Activated B cell treated with CpG ODN at 0.5 μM for 24 hours (primary cell): ENCODE measurements at regions not wholly inside any gene's neighbourhood (a gene's known extent, or its start where the extent isn't known, plus 50 kb on each side); places are given as distances from the start of the nearest gene placed in this dataset.

ENCODE experiments used
- ATAC-seq: fragments of 200-7000 bp; cut with Tn5 transposase; one replicate; pipeline ENCODE4 v1.10.0; 2021; ENCODE audit warnings: low read depth, mild to moderate bottlenecking, moderate library complexity
- CTCF ChIA-PET: fragments of 350-600 bp; sonication (Branson Sonifier 250); formaldehyde crosslinking; loops from one replicate; lab custom pipeline; 2021; ENCODE audit warnings: antibody characterized with exemption; lab: Charles Lee
- POLR2A ChIA-PET: fragments of 350-600 bp; sonication (Branson Sonifier 250); formaldehyde crosslinking; loops from one replicate; lab custom pipeline; 2021; ENCODE audit warnings: antibody characterized with exemption; lab: Charles Lee
- DNase-seq: peaks from one replicate; pipeline ENCODE4 v3.0.0; 2022
- H3K27ac Mint-ChIP-seq: one replicate; pipeline ENCODE4 v1.8.0; 2020; ENCODE audit warnings: mixed read lengths
- H3K27me3 Mint-ChIP-seq: one replicate; pipeline ENCODE4 v1.8.0; 2021; ENCODE audit warnings: mixed read lengths
- H3K36me3 Mint-ChIP-seq: one replicate; pipeline ENCODE4 v1.8.0; 2021; ENCODE audit warnings: low read depth, mixed read lengths
- H3K4me1 Mint-ChIP-seq: one replicate; pipeline ENCODE4 v1.8.0; 2021; ENCODE audit warnings: mixed read lengths
- H3K4me3 Mint-ChIP-seq: one replicate; pipeline ENCODE4 v1.8.0; 2020; ENCODE audit warnings: mild to moderate bottlenecking, mixed read lengths
- H3K9me3 Mint-ChIP-seq: one replicate; pipeline ENCODE4 v1.8.0; 2020; ENCODE audit warnings: mixed read lengths
- intact Hi-C: fragments of 100-400 bp; cut with micrococcal nuclease; formaldehyde crosslinking; loops from one replicate; pipeline ENCODE4 v1.15.1; 2024
- TF ChIP-seq, protein P1 (sequence below): fragments of 200-600 bp; IDR thresholded peaks from one replicate; pipeline ENCODE4 v1.8.0; 2022; ENCODE audit warnings: antibody characterized with exemption, mild to moderate bottlenecking

DNA sequence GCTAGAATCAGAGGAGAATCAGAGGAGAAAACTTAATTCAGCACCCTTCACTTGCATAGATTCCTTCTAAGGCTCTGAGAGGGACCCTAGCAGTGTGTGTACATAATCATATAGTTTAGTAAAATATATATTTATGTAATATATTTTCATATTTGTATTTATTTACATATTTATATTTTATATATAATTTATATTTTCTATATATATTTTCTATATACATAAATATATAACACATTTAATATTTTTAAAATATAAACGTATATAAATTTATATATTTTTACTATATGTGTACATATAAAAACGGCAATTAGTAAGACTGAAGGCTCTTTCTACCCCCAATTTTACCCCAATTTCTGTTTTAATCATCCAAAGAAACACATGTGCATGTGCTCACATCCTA is 80.3 kb downstream of the NXPE2 start:
- no peak overlapping the region for H3K27ac Mint-ChIP-seq

DNA sequence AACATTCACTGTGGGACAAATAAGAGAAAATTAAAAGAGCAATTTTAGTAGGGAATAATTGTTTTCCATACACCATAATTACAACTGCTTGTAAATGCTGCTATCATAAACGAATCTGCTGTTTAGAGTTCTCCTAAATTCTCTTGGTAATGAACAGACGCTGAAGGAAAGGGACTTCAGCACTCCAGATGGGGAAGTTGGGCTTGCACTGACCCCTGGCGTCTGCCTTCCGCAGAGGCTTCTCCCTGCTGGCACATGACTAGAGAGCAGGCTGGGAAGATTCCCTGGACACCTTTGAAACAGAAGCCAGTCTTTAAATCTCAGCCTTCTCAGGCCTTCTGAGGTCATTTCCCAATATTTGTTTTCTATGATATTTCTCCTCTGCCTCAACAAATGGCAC is 84.1 kb downstream of the NXPE2 start:
- CTCF ChIA-PET = no interaction called here
- ATAC-seq (no peak), DNase-seq (no peak)
- intact Hi-C loops = loop anchor here (1.0 to 2.0 kb wide), 2 partner anchors 414 to 422 kb away; no protein-coding TSS in a partner anchor
- Mint-ChIP-seq H3K4me3 (no peak overlapping the region), H3K9me3 (no peaks in the 10 kb centered on the region), H3K27me3 (no peaks in the 10 kb centered on the region), H3K4me1 (no peaks in the 10 kb centered on the region), H3K36me3 (no peaks in the 10 kb centered on the region), H3K27ac (no peak overlapping the region)
- POLR2A ChIA-PET = no interaction called here
- TF ChIP-seq, protein P1, sequence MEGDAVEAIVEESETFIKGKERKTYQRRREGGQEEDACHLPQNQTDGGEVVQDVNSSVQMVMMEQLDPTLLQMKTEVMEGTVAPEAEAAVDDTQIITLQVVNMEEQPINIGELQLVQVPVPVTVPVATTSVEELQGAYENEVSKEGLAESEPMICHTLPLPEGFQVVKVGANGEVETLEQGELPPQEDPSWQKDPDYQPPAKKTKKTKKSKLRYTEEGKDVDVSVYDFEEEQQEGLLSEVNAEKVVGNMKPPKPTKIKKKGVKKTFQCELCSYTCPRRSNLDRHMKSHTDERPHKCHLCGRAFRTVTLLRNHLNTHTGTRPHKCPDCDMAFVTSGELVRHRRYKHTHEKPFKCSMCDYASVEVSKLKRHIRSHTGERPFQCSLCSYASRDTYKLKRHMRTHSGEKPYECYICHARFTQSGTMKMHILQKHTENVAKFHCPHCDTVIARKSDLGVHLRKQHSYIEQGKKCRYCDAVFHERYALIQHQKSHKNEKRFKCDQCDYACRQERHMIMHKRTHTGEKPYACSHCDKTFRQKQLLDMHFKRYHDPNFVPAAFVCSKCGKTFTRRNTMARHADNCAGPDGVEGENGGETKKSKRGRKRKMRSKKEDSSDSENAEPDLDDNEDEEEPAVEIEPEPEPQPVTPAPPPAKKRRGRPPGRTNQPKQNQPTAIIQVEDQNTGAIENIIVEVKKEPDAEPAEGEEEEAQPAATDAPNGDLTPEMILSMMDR = no peak

More for the DNA sequence above, 80.3 kb downstream of the NXPE2 start:
- DNase-seq (no peak), ATAC-seq (no peak)
- CTCF ChIA-PET = no interaction called here
- Mint-ChIP-seq H3K27me3 (no peaks in the 10 kb centered on the region), H3K9me3 (no peaks in the 10 kb centered on the region), H3K36me3 (no peaks in the 10 kb centered on the region), H3K4me1 (no peaks in the 10 kb centered on the region), H3K4me3 (no peak overlapping the region)
- intact Hi-C loops = no loop called here
- POLR2A ChIA-PET = no interaction called here
- TF ChIP-seq, protein P1 = no peak

DNA sequence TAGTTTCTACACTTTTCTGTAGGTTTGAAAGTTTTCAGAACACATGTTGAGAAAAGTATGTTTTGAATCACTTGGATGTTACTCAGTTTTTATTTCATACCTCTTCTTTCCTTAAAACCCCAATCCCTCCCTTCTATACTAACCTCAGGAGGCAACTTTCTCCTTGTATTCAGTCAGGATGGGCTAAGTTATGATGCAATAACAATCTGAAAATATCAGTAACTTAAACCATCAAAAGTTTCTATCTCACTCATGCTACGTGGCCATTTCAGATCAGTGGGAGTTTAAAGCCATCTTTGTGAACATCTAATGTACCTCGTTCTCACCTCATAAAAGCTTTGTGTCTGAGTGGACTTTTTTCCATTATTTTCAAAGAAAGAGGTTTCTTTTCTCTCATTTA is 86.2 kb downstream of the NXPE2 start:
- Mint-ChIP-seq H3K9me3 (no peaks in the 10 kb centered on the region), H3K27ac (no peak overlapping the region), H3K4me1 (no peaks in the 10 kb centered on the region), H3K27me3 (peaks cover 3% of the 10 kb centered on the region), H3K4me3 (no peak overlapping the region), H3K36me3 (no peaks in the 10 kb centered on the region)
- ChIA-PET POLR2A (no interaction called here), CTCF (interaction anchor here (0.9 kb wide), 1 partner anchor 9 kb away, joined by 4 read pairs; no protein-coding TSS in a partner anchor)
- intact Hi-C loops = no loop called here
- DNase-seq = no peak
- TF ChIP-seq, protein P1 = no peak
- no peak for ATAC-seq

DNA sequence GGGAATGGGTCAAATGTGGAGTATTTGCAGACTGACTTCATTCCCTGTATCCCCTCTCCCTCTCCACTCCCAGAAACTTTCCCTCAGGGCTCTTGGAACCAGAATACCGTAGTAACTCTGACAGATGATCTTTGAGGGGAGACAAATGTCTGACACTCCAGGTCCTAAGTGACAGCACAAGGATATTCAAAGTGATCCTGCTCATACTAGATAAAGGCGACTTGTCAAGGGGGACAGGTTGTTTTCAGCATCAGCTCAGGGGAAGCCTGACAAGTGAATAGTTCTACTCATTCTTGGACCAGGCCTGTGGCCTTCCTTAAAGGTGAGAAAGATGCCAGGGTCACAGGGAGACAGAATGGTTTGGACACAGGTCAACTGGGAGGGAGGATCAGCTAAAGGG is 92.8 kb downstream of the NXPE2 start:
- CTCF ChIA-PET = no interaction called here
- Mint-ChIP-seq H3K4me3 (no peak overlapping the region), H3K9me3 (no peaks in the 10 kb centered on the region), H3K27me3 (peaks cover 3% of the 10 kb centered on the region), H3K27ac (no peak overlapping the region), H3K36me3 (no peaks in the 10 kb centered on the region), H3K4me1 (no peaks in the 10 kb centered on the region)
- intact Hi-C loops = no loop called here
- TF ChIP-seq, protein P1 = no peak
- DNase-seq (no peak), ATAC-seq (no peak)
- POLR2A ChIA-PET = no interaction called here

DNA sequence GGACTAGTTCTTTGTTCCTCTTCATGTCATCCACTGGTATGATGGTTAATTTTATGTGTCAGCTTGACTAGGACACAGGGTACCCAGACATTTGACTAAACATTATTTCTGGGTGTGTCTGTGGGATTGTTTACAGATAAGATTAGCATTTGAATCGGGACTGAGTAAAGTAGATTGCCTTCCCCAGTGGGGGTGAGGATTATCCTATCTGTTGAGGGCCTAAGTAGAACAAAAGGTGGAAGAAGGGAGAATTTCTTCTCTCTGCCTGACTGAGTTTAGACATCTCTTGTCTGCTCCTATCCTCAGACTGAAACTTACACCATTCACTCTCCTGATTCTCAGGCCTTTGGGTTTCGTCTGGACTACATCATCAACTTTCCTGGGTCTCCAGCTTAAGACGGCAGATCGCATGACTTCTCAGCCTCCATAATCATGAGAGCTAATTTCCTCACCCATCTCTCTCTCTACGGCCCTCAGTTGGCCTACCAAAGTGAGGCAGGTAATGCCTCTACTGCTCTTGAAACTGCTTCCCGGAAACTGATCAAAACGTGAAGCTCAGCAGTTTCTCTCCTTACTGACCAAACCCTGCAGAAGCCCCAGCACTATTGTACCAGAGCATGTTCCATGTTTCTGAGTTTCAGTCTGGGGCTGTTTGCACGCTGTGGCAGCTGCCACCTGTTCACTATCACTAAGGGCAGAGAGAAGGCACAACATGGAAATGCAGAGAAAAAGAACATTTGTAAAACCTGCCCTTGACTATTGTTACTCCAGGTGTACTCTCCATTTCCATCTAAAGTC is 95.4 kb downstream of the NXPE2 start:
- Mint-ChIP-seq H3K27me3 (peaks cover 2% of the 10 kb centered on the region), H3K27ac (no peak overlapping the region), H3K9me3 (no peaks in the 10 kb centered on the region), H3K4me3 (no peak overlapping the region), H3K36me3 (no peaks in the 10 kb centered on the region), H3K4me1 (no peaks in the 10 kb centered on the region)
- ChIA-PET POLR2A (no interaction called here), CTCF (no interaction called here)
- ATAC-seq (no peak), DNase-seq (no peak)
- TF ChIP-seq, protein P1 = no peak
- intact Hi-C loops = no loop called here
